A549 (cell line): ENCODE measurements at regions not wholly inside any gene's neighbourhood (a gene's known extent, or its start where the extent isn't known, plus 50 kb on each side); places are given as distances from the start of the nearest gene placed in this dataset.

Experiments used
- ATAC-seq, 2 experiments: fragments of 200-7000 bp in 1 of 2; fragments of >200 bp in 1 of 2; cut with Nextera tagmentation in 1 of 2; cut with Tn5 transposase in 1 of 2; 3 replicates each; pipeline versions ENCODE4 v1.8.0 to v1.9.1; 2018 to 2020; ENCODE audit warnings: mild to moderate bottlenecking in 1 of 2, moderate library complexity in 1 of 2
- CTCF ChIA-PET: fragments of 300-600 bp; sonication (Branson Sonifier 250); formaldehyde crosslinking; extraction: SDS; loops from one replicate; lab custom pipeline; 2021; ENCODE audit warnings: antibody characterized with exemption, inconsistent platforms; lab: Yijun Ruan, JAX
- POLR2A ChIA-PET: fragments of 350-600 bp; formaldehyde crosslinking; extraction: SDS; loops from one replicate; lab custom pipeline; 2021; ENCODE audit warnings: antibody characterized with exemption, inconsistent platforms; lab: Yijun Ruan, JAX
- DNase-seq, 2 experiments: peaks; one replicate each; pipeline versions ENCODE4 v3.0.0 to v3.0.0-alpha.2; 2011 to 2016; ENCODE audit warnings: low read depth in 1 of 2, low spot score in 1 of 2
- FAIRE-seq: peaks from 2 replicates; lab custom pipeline; 2011; peaks lifted over from hg19 to GRCh38; lab: Jason Lieb, UNC
- H3K27ac ChIP-seq, 2 experiments: fragments of >200 bp; sonication (Bioruptor Twin); formaldehyde crosslinking; 3 replicates each; pipeline ENCODE4 v1.5.1; 2016 to 2017
- H3K4me1 ChIP-seq: fragments of >200 bp; sonication (Bioruptor Twin); formaldehyde crosslinking; 3 replicates; pipeline ENCODE4 v1.6.1; 2016
- H3K4me2 ChIP-seq: fragments of >200 bp; sonication (Bioruptor Twin); formaldehyde crosslinking; 3 replicates; pipeline ENCODE4 v1.6.1; 2016
- H3K4me3 ChIP-seq: fragments of >200 bp; sonication (Bioruptor Twin); formaldehyde crosslinking; 3 replicates; pipeline ENCODE4 v1.5.1; 2016
- H3K9me3 ChIP-seq: fragments of >200 bp; sonication (Bioruptor Twin); formaldehyde crosslinking; 3 replicates; pipeline ENCODE4 v1.6.1; 2016
- BCL3 ChIP-seq: fragments of >200 bp; sonication (Bioruptor Twin); formaldehyde crosslinking; IDR thresholded peaks from 3 replicates; pipeline ENCODE4 v1.6.1; 2016
- CEBPB ChIP-seq, 2 experiments: fragments of >200 bp in 1 of 2; sonication (Bioruptor Twin) in 1 of 2; formaldehyde crosslinking in 1 of 2; IDR thresholded peaks; 2 replicates each; pipeline ENCODE4 v1.6.1; 2012 to 2016
- CHD2 ChIP-seq: fragments of 150-350 bp; IDR thresholded peaks from 2 replicates; pipeline ENCODE4 v1.6.1; 2014; ENCODE audit warnings: low read length; ENCODE audit not compliant: partially characterized antibody
- EP300 ChIP-seq, 2 experiments: fragments of >200 bp; sonication (Bioruptor Twin); formaldehyde crosslinking; IDR thresholded peaks; 2 replicates in 1 of 2; 3 replicates in 1 of 2; pipeline ENCODE4 v1.6.1; 2016 to 2017
- FOSB ChIP-seq: fragments of 250-450 bp; sonication (Bioruptor Pico); IDR thresholded peaks from 2 replicates; pipeline ENCODE4 v1.5.0; 2020; ENCODE audit warnings: mild to moderate bottlenecking, moderate library complexity
- FOSL2 ChIP-seq, 2 experiments: fragments of 450-650 bp in 1 of 2; fragments of >200 bp in 1 of 2; sonication (Bioruptor Twin) in 1 of 2; formaldehyde crosslinking; IDR thresholded peaks; 2 replicates each; pipeline versions ENCODE4 v1.5.0 to v1.6.1; 2016 to 2020; ENCODE audit warnings: mild to moderate bottlenecking in 1 of 2, moderate library complexity in 1 of 2
- HDAC2 ChIP-seq: fragments of 200-600 bp; sonication (generic); IDR thresholded peaks from 2 replicates; pipeline ENCODE4 v1.6.1; 2016
- HOXA7 ChIP-seq: fragments of 250-450 bp; sonication (Bioruptor Pico); IDR thresholded peaks from 2 replicates; pipeline ENCODE4 v1.5.0; 2020; ENCODE audit warnings: mild to moderate bottlenecking, moderate library complexity
- HOXB13 ChIP-seq: fragments of 250-450 bp; sonication (Bioruptor Pico); IDR thresholded peaks from 2 replicates; pipeline ENCODE4 v1.5.0; 2020; ENCODE audit warnings: low read depth, mild to moderate bottlenecking, moderate library complexity
- HOXB5 ChIP-seq: fragments of 250-450 bp; sonication (Bioruptor Pico); IDR thresholded peaks from 2 replicates; pipeline ENCODE4 v1.5.0; 2020; ENCODE audit warnings: mild to moderate bottlenecking, moderate library complexity
- KDM1A ChIP-seq: fragments of 200-600 bp; sonication (generic); IDR thresholded peaks from 2 replicates; pipeline ENCODE4 v1.6.1; 2016; ENCODE audit warnings: low read depth, mild to moderate bottlenecking
- MAFK ChIP-seq: fragments of 450-650 bp; IDR thresholded peaks from 2 replicates; pipeline ENCODE4 v1.6.1; 2014; ENCODE audit not compliant: partially characterized antibody
- MYC ChIP-seq: IDR thresholded peaks from 2 replicates; pipeline ENCODE4 v1.6.1; 2012; ENCODE audit warnings: mild to moderate bottlenecking, inconsistent platforms, low read length, improper control_type of control experiment, borderline replicate concordance
- NPAS2 ChIP-seq: fragments of 250-450 bp; sonication (Bioruptor Pico); IDR thresholded peaks from 2 replicates; pipeline ENCODE4 v1.8.0; 2022; ENCODE audit warnings: mild to moderate bottlenecking, moderate library complexity, borderline replicate concordance
- NR3C1 ChIP-seq: fragments of >200 bp; sonication (Bioruptor Twin); formaldehyde crosslinking; IDR thresholded peaks from 3 replicates; pipeline ENCODE4 v1.6.1; 2017
- PHF8 ChIP-seq: fragments of 200-600 bp; sonication (generic); IDR thresholded peaks from 2 replicates; pipeline ENCODE4 v1.6.1; 2016; ENCODE audit warnings: low read depth, mild to moderate bottlenecking, antibody characterized with exemption, moderate library complexity, borderline replicate concordance
- POLR2AphosphoS2 ChIP-seq: conservative IDR thresholded peaks from 2 replicates; pipeline ENCODE4 v1.6.1; 2012; ENCODE audit warnings: low read length, improper control_type of control experiment, inconsistent platforms
- RAD21 ChIP-seq, 2 experiments: fragments of >200 bp in 1 of 2; sonication (Bioruptor Twin) in 1 of 2; formaldehyde crosslinking in 1 of 2; IDR thresholded peaks in 1 of 2; conservative IDR thresholded peaks in 1 of 2; 2 replicates in 1 of 2; 3 replicates in 1 of 2; pipeline ENCODE4 v1.6.1; 2012 to 2018; ENCODE audit warnings: inconsistent platforms in 1 of 2
- RCOR1 ChIP-seq: fragments of 150-350 bp; IDR thresholded peaks from 2 replicates; pipeline ENCODE4 v1.6.1; 2014; ENCODE audit warnings: antibody characterized with exemption, low read length, low read depth
- TP53 ChIP-seq: fragments of 250-450 bp; sonication (Bioruptor Pico); IDR thresholded peaks from 2 replicates; pipeline ENCODE4 v1.5.0; 2021; ENCODE audit warnings: mild to moderate bottlenecking, moderate library complexity
- ZC3H11A ChIP-seq: fragments of 450-650 bp; IDR thresholded peaks from 2 replicates; pipeline ENCODE4 v1.6.1; 2014; ENCODE audit warnings: antibody characterized with exemption, mild to moderate bottlenecking
- ZFP36 ChIP-seq: fragments of 450-650 bp; IDR thresholded peaks from 2 replicates; pipeline ENCODE4 v1.6.1; 2014; ENCODE audit warnings: borderline replicate concordance; ENCODE audit not compliant: partially characterized antibody
- ZNF302 ChIP-seq: fragments of 250-450 bp; sonication (Bioruptor Pico); IDR thresholded peaks from 2 replicates; pipeline ENCODE4 v1.9.0; 2021; ENCODE audit warnings: inconsistent platforms, mild to moderate bottlenecking, moderate library complexity
- WGBS: methylation state at CpG from one replicate; pipeline ENCODE4 v1.1.6; 2017; ENCODE audit errors: missing lambda C conversion rate; 5-methylcytosine and 5-hydroxymethylcytosine counted together
- TF ChIP-seq, protein P1 (sequence below): fragments of 450-650 bp; IDR thresholded peaks from 2 replicates; pipeline ENCODE4 v1.6.1; 2014; ENCODE audit warnings: antibody characterized with exemption
- TF ChIP-seq, protein P2 (sequence below): fragments of >200 bp; sonication (Bioruptor Twin); formaldehyde crosslinking; IDR thresholded peaks from 2 replicates; pipeline ENCODE4 v1.6.1; 2016

GRCh38 chr13:64071352-64071751 lies 2655.7 kb upstream of the PCDH20 start:
- WGBS: 23% methylated on average over 1 of the region's 1 CpG
- POLR2A ChIA-PET: no interaction called here
- FAIRE-seq: no peak

GRCh38 chr13:64069892-64070291 lies 2654.2 kb upstream of the PCDH20 start:
- TF ChIP-seq HOXB13 (CRISPR knock-in tag) (no peak), NPAS2 (CRISPR knock-in tag) (no peak)
- ChIA-PET POLR2A (no interaction called here), CTCF (no interaction called here)
- FAIRE-seq (no peak), ATAC-seq (no peak), DNase-seq (no peak)
- Histone ChIP-seq H3K27ac (no peak overlapping the region), H3K4me2 (no peak overlapping the region), H3K9me3 (no peaks in the 10 kb centered on the region), H3K4me3 (no peak overlapping the region), H3K4me1 (no peaks in the 10 kb centered on the region)
- 0% methylated on average over 1 of the region's 1 CpG for WGBS

More at GRCh38 chr13:64071352-64071751, 2655.7 kb upstream of the PCDH20 start:
- TF ChIP-seq EP300 (IDR thresholded peaks at IDR 0.05) (no peak), CEBPB (IDR thresholded peaks at IDR 0.05) (no peak), MYC (no peak), RCOR1 (no peak), HOXB5 (CRISPR knock-in tag) (no peak), ZC3H11A (no peak), FOSL2 (IDR thresholded peaks at IDR 0.05) (no peak), FOSL2 (CRISPR knock-in tag; IDR thresholded peaks at IDR 0.05) (no peak), POLR2AphosphoS2 (no peak), BCL3 (no peak), ZNF302 (CRISPR knock-in tag) (no peak), MAFK (no peak)
- TF ChIP-seq, protein P1, sequence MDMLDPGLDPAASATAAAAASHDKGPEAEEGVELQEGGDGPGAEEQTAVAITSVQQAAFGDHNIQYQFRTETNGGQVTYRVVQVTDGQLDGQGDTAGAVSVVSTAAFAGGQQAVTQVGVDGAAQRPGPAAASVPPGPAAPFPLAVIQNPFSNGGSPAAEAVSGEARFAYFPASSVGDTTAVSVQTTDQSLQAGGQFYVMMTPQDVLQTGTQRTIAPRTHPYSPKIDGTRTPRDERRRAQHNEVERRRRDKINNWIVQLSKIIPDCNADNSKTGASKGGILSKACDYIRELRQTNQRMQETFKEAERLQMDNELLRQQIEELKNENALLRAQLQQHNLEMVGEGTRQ: no peak
- TF ChIP-seq, all 56 proteins: peak for 0
- CTCF ChIA-PET: no interaction called here
- Histone ChIP-seq H3K4me3 (no peak overlapping the region), H3K4me2 (no peak overlapping the region), H3K4me1 (no peaks in the 10 kb centered on the region), H3K27ac (no peak overlapping the region), H3K9me3 (no peaks in the 10 kb centered on the region)
- DNase-seq: no peak
- no peak for ATAC-seq

- no peak overlapping the region for H3K4me2 ChIP-seq
- no peak overlapping the region for H3K4me3 ChIP-seq
- POLR2A ChIA-PET: no interaction called here
- CTCF ChIA-PET: no interaction called here
- H3K9me3 ChIP-seq: no peaks in the 10 kb centered on the region
- WGBS: 25% methylated on average over 2 of the region's 2 CpGs
- H3K27ac ChIP-seq: no peak overlapping the region
- TF ChIP-seq POLR2AphosphoS2 (no peak), HOXA7 (CRISPR knock-in tag) (no peak)
- FAIRE-seq (no peak), DNase-seq (no peak), ATAC-seq (no peak)
- no peaks in the 10 kb centered on the region for H3K4me1 ChIP-seq
Observed at GRCh38 chr13:64066711-64067110, 2651.1 kb upstream of the PCDH20 start.

GRCh38 chr13:64061649-64062048 lies 2646.0 kb upstream of the PCDH20 start:
- Histone ChIP-seq H3K4me3 (no peak overlapping the region), H3K9me3 (no peaks in the 10 kb centered on the region), H3K27ac (no peak overlapping the region), H3K4me2 (no peak overlapping the region), H3K4me1 (no peaks in the 10 kb centered on the region)
- ATAC-seq (no peak), DNase-seq (no peak), FAIRE-seq (no peak)
- TF ChIP-seq TP53 (no peak), ZFP36 (no peak), PHF8 (no peak), FOSB (CRISPR knock-in tag) (no peak), KDM1A (no peak), HDAC2 (no peak), RAD21 (conservative IDR thresholded peaks at IDR 0.05 in 1 of 2, IDR thresholded peaks at IDR 0.05 in 1 of 2) (no peak), NR3C1 (no peak), CHD2 (no peak)
- TF ChIP-seq, protein P2, sequence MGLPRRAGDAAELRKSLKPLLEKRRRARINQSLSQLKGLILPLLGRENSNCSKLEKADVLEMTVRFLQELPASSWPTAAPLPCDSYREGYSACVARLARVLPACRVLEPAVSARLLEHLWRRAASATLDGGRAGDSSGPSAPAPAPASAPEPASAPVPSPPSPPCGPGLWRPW: no peak
- POLR2A ChIA-PET: no interaction called here
- CTCF ChIA-PET: no interaction called here
- WGBS: 18% methylated on average over 2 of the region's 2 CpGs
